C1 segment of cervical spinal cord (tissue), 14 donors: ENCODE measurements at regions not wholly inside any gene's neighbourhood (a gene's known extent, or its start where the extent isn't known, plus 50 kb on each side); places are given as distances from the start of the nearest gene placed in this dataset.
"Not testable (repeated sequence)": the region's sequence is repeated elsewhere in the genome, so short reads cannot be mapped to it uniquely, and the experiment has no call there.

Experiments
- DNase-seq, 14 donors: peaks; one replicate each; lab custom pipeline; 2025; lab: John Stamatoyannopoulos, UW

DNA sequence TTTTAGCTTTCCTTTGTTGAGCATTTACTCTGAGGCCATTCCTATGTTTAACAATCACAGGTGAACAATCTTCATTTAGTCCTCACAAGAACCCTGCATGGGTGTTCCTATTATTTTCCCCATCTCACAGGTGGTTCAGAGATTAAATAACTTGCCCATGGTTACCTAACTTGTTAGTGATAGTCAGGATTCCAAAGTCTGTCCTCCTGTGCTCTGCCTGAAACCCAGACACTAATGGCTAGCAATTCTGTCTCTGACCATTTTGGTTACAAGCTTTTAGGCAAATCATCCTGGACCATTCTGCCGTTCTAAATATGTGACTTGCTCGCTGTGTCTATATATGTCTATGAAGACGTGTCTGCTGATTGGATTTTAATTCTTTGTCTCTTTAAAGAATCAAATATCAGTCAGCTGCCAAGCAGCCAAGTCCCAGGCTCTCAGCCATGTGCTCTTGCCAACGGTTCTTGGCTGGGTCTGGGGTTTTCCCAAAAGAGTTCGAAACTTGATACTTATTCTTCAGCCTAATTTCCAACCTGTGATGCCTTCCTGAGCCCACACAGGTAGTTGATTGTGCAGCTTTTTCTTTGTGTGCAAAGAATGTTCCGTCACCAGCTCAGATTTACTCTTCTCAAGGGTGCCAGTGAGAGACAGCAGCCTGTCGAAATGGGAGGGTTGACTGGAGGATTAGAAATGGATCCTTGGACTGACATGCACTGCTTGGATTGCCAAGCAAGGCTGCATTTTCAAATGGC, 121.7 kb downstream of the NREP start:
- DNase-seq: peak in 2 of 14 donors; percentile 6 to 76

DNA sequence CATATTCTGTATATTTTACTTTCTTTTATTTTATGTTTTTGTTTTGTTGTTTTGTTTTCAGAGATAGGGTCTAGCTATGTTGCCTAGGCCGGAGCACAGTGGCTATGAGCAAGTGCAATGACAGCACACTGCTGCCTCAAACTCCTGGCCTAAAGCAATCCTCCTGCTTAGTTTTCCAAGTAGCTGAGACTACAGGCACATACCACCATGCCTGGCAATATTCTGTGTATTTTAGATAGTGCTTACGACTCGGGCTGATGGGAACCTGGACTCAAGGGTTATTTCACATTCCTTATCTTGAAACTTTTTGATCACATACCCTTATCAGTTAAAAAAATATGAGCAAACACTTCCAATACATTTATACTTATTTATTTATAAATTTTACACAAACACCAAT, 119.0 kb upstream of the STARD4 start:
- DNase-seq: no peak

DNA sequence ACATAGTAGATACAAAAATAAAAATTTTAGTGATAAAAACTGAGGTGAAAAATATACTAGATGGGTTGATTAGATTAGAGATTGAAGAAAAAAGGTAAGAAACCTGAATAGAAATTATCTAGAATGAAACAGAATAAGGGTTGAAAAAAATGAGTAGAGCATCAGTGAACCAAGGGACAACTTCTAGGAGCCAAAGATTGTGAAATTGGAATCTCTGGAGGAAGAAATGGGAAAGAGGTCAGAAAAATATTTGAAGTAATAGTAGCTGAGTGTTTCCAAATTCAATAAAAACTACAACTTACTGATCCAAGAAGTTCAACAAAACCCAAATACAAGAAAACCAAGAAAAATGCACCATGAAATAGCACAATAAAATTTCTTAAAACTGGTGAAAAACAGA, 116.6 kb upstream of the STARD4 start:
- no peak for DNase-seq

DNA sequence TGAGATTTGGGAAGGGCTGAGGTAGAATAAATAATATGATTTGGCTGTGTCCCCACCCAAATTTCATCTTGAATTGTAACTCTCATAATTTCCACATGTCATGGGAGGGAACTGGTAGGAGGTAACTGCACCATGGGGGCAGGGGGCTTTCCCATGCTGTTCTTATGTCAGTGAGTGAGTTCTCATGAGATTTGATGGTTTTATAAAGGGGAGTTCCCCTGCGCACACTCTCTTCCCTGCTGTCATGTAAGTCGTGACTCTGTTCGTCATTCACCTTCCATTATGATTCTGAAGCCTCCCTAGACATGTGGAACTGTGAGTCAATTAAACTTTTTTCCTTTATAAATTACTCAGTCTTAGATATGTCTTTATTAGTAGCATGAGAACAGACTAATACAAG, 115.5 kb upstream of the STARD4 start:
- DNase-seq: no peak

DNA sequence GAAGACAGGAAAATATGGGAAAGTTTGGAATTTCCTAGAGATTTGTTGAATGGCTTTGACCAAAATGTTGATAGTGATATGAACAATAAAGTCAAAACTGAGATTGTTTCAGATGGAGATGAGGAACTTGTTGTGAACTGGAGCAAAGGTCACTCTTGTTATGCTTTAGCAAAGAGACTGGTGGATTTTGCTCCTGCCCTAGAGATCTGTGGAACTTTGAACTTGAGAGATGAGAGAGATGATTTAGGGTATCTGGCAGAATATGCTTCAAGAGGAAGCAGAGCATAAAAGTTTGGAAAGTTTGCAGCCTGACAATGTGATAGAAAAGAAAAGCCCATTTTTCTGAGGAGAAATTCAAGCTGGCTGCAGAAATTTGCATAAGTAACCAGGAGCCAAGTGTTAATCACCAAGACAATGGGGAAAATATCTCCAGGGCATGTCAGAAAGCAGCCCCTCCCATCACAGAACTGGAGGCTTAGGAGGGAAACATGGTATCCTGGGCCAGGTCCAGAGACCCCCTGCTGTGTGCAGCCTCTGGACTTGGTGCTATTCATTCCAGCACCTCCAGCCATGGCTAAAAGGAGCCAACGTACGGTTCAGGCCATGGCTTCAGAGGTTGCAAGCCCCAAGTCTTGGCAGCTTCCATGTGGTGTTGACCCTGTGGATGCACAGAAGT, 114.3 kb upstream of the STARD4 start:
- no peak for DNase-seq

DNA sequence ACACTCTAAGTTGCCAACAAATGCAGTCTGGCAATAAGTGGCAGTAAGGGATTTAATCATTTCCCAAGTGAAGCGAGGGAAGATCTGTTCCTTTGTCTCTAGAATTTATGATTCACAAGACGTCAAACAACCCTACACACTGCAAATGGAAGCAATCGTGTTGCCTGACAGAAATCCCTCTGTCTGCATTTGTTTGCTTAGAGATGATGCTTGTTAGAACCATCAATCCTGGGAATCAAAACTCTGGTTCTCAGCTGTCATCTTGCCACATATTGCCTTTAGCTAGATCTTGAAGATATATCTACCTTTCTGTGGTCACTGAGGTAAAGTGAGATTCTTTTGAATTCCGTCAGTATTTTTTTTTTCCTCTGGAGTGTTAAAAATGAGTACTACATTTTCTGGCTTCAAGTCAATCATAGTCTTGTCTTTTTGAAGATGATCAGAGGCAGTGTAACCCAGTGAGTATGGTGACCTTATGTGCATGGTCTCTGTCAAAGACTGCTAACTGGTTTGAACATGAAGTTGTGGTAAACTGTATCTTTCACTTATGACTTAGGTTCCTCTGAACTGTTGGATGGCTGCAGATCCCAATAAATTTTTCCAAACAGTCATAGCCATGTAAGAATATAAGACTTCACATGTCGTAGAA, 106.4 kb upstream of the STARD4 start:
- DNase-seq: no peak

DNA sequence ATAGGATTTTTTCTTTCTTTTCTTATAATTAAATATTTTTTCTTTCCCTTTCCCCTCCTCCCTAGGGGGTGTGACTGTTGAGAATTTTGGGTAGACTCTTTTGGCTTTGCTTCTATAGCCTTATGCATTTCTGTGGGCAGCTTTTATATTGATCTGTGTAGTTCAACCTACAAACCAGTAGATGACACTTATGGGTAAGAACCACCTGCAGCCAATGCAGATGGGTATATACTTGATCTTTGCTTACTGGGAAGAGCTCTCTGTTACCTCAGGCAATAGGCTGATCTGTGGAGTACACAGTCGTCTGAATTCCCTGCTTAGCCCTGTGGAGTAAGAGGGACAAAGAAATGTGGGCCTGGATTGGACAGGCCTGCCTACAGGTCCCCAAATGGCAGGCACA, 102.7 kb upstream of the STARD4 start:
- DNase-seq: no peak

DNA sequence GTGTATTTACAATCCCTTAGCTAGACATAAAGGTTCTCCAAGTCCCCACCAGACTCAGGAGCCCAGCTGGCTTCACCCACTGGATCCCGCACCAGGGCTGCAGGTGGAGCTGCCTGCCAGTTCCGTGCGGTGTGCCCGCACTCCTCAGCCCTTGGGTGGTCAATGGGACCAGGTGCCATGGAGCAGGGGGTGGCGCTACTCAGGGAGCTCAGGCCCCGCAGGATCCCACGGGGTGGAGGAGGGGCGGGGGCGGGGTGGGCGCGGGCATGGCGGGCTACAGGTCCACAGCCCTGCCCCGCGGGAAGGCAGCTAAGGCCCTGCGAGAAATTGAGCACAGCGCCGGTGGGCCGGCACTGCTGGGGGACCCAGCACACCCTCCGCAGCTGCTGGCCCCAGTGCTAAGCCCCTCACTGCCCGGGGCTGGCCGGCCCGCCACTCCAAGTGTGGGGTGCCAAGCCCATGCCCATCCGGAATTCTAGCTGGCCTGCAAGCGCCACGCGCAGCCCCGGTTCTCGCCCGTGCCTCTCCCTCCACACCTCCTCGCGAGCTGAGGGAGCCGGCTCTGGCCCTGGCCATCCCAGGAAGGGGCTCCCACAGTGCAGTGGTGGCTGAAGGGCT, 99.8 kb upstream of the STARD4 start:
- DNase-seq: not testable (repeated sequence)

DNA sequence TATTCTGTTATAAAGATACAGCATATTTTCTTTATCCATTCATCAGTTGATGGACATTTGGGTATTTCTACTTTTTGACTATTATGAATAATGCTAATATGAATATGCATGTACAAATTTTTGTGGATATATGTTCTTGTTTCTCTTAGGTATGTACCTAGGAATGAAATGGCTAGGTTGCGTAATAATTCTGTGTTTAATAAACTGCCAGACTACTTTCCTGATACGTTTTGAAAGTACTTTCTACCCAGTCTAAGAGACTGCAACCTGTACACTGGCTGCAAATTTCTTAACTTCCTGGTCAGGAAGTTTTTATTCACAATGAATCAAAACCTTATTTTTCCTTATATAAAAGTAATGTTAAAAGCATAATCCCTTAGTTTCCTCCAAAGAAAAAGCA, 93.9 kb upstream of the STARD4 start:
- DNase-seq: no peak

DNA sequence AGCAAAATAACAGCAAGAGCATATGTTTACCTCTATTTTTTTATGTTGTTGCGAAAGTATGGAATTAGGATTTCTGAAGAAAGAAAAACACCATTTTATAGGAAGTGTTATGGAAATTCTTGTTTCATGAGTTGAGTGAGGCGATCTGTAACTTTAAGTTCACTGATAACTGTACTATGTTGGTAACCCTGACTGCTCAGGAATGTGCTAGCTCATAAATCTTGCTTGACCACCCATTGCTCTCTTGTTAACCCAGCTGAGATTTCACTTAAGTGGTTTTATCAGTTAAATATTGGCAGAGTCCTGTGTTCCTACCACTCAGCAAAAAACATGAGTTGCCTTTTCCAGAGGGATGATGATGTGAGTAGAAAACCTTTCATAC, 91.1 kb upstream of the STARD4 start:
- DNase-seq: no peak

DNA sequence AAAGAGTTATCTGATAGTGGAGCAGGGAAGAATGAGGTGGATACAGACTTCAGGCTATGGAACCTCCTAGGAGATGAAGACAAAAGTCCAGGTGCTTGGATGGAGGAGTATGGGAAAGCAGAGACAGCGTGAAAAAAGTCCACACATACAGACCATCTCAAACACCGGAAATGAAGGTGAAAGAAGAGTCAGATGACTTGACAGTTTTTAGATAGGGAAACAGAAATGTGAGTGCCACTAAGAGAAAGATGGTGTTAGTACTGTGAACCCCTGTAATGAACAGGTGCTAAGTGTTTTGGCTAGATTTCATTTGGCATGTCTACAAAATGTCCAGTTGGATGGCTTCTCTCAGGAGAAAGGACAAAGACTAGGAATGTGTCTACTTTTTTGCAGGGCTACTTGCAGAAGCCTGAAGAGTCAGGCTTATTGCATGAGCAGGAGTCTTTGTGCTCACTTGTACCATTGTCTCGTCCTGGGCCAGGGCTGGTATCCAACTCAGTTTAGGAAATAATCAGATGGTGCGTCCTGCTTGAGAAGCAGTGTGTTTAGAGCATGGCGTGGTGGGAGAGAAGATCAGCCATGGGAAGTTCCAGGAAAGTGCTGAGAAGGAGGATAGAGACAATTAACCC, 90.6 kb upstream of the STARD4 start:
- no peak for DNase-seq

DNA sequence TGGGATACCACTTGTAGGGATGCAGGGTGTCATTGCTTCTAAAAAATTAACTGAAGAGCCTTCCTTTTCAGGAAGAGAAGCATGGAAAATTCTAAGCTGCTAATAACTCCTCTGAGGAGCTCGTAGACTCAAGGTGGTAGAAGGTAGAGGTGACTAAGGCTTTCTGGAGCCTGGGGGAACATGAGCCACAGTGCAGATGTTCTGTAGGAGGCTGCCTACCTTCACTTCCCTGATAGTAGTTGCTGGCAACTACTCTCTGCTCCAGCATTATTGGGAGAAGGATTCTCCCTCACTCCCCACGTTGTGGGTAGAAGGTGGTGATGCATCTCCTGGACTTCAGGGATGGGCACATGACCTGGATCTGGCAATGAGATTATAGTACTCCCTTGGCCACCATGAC, 86.7 kb upstream of the STARD4 start:
- no peak for DNase-seq

DNA sequence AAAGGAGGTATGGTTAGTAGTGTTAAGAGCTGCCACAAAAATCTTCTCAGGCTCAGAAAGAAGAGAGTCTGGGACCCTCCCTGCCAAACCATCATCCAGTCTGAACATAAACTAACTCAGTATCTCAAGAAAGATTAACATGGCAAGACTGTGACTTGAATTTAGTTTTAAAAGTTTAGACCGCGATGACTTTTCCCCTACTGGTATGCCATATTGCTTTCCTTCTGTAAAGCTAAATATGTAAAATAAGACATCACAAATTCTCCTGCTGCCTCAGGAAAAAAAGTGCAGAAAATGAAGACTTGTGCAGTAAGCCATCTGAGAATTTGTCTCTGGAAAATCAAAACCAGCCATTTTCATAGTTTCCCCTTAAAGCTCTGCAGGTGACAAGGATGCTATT, 85.2 kb upstream of the STARD4 start:
- DNase-seq: no peak

DNA sequence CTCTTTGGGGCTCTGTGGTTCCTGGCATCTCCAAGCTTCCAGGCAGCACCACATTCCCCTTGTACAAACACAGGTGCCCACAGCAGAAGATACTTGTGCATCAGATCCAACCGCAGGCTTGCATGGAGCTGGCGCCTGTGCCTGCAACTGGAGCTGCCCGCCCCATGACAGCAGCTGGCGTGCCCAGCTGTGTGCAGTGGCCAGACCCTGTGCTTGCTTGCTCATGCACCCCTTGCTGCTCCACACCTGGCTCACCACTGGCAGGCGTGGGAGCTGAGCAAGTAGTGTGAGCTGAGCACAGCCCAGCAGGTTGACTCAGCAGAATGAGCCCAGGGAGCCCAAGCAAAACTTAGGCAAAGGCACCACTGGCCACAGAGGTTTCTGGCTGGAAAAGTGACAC, 84.4 kb upstream of the STARD4 start:
- DNase-seq: no peak

DNA sequence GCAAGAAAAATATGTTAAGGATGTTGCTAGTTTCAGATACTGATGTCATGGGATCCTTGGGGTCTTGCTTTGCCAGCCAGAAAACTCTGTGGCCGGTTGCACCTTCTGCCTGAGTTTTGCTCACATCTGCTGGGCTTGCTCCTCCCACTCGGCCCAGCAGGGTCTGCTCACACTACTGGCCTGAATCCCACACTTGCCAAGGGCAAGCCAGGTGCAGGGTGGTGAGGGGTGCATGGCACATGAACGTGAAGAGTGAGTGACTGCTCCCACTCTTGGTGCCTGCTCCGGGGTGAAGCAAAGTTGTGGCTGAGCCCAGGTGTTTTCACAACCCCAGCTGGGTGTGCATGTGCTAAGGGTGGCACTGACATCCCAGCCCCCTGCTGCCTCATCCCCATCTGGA, 83.1 kb upstream of the STARD4 start:
- DNase-seq: no peak

DNA sequence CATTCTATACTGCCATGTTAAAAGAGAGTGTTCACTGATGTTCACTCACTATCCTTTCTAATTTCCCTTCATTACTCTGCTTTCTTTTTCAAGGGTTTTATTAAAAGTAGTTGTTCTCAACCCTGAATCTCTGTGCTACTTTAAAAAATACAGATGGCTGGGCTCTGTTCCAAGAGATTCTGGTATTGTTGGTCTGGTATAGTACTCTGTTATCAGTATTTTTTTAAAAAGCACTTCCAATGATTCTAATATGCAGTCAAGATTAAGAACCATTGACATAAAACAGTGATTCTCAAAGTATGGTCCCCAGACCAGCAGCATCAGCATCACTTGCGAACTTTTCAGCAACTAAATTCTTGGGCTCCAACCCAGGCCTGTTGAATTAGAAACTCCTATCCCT, 77.0 kb upstream of the STARD4 start:
- DNase-seq: no peak

DNA sequence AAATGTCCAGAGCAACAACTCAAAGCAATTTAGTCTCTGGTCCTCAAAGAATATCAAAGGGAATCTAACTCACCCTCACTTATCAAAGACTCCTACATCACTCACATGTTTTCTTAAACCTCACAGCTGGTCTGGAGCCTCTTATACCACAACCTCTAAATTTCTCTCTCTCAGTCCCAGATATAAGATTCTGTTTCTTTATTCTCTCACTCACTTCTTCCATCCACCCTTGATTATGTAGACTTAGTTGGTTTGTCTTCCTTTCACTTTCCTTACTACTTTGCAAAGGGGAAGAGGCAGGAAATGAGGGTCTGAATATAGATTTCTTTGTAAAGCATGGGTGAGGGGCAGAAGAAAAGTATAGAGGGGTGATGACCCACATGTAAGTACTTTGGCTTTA, 75.4 kb upstream of the STARD4 start:
- no peak for DNase-seq

DNA sequence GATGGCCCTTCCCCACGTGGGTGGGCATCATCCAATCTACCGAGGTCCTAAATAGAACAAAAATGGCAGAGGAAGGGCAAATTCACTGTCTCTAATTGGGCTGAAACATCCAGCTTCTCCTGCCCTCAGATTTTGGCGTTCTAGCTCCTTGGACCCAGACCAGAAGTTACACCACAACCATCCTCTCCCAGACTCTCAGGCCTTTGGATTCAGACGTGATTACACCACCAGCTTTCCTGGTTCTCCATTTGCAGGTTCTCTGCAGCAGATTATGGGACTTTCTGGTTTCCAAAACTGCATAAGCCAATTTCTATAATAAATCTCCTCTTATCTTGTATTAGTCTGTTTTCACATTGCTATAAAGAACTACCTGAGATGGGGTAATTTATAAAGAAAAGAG, 73.6 kb upstream of the STARD4 start:
- DNase-seq: no peak

DNA sequence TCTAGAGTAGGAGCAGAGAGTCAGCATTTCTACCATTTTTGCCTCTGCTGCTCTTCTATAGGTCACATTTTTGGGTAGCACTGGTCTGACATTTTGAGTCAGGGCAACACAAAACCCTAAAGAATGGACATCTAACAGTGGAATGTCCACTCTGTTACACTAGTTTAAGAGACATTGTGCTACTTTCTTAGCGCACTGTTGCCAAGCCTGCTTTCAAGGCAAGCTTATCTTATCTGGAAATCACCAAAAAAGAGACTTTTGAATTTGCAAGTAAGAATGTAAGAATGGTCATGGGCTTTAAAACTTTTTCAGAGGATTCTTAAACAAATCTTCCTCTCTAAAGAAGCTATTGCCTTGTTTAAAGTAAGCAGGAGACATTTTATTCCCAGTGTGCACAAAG, 73.0 kb upstream of the STARD4 start:
- no peak for DNase-seq

DNA sequence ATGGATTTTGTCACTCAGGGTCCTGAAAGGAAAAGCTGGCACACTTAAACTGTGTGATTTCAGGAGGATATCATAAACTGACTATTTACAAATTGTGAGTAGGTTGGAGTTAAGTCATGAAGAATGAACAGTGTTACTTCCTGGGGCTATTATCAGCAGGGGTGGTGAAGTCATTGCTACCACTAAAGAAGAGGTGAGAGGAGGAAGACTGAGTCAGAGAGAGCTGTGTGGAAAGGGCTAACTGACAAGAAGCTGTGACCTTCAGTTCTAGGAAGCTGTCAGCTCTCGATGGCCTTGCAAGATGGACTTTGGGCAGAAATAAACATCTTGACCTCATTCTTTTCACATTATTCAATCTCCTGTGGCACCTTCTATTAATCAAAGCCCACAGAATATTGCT, 72.3 kb upstream of the STARD4 start:
- no peak for DNase-seq

DNA sequence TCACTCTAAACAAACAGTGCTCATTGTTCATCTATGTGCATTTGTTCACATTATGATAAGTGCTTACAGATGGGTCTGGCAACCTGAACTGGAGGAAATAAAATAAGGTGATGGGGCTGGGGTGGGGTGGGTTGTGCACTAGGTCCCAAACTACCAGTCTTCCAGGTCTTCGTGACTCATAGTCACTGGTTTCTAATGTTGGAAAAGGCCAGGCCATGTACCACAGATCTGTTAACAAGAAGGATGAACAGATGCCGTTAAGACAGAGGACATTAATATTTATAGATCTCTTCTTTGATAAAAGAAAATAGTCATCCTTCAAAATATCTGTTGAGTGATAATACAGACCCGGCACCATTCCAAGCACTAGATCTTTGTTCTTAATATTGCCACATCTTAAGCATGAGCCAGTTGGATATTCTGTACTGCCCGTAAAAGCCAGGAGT, 71.4 kb upstream of the STARD4 start:
- DNase-seq: no peak

DNA sequence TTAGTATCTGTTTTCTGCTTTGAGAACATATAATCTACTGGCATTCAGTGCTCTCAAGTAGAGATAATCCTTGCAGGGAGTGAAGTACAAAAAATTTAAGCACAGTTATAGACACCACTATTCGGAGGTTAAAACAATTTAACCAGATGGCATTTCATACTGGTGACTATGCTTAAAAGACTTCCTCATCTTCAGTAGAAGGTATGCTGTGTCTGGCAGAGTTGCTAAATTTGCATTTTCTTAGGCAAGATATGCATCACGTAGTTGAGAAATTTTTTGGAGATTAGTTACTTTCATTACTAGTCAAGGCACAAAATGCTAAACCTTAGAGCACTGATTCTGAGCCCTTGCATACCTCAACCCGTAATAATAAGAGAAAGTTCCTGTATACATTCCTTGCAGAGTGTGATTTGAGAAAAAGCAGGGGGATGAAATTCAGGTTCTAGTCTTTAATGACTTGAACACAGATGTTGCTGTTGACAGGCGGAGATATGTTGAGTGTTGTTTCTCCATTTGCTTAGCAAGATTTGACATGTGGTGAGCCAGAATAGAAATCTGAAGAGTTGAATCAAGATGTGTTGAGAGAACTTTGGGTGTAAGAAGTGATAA, 70.8 kb upstream of the STARD4 start:
- no peak for DNase-seq
